CD4-positive, alpha-beta memory T cell (primary cell): ENCODE measurements at regions not wholly inside any gene's neighbourhood (a gene's known extent, or its start where the extent isn't known, plus 50 kb on each side); places are given as distances from the start of the nearest gene placed in this dataset.
"Not testable (repeated sequence)": the region's sequence is repeated elsewhere in the genome, so short reads cannot be mapped to it uniquely, and the experiment has no call there.

Experiments used
- CTCF ChIA-PET: fragments of 350-600 bp; sonication (Branson Sonifier 250); formaldehyde crosslinking; loops from one replicate; lab custom pipeline; 2021; ENCODE audit warnings: inconsistent platforms; ENCODE audit not compliant: partially characterized antibody; lab: Charles Lee
- POLR2A ChIA-PET: fragments of 350-600 bp; sonication (Branson Sonifier 250); formaldehyde crosslinking; loops from one replicate; lab custom pipeline; 2021; ENCODE audit not compliant: partially characterized antibody; lab: Charles Lee
- DNase-seq, 5 donors: peaks; one replicate each; pipeline versions ENCODE4 v3.0.0 to v3.0.0-alpha.2; 2020 to 2022; ENCODE audit warnings: mixed read lengths in 1 of 5
- H3K27ac ChIP-seq: one replicate; pipeline ENCODE4 v1.7.0; 2013; ENCODE audit warnings: low read depth, low read length
- H3K27me3 ChIP-seq: 2 replicates; pipeline ENCODE4 v1.7.0; 2013; ENCODE audit warnings: mild to moderate bottlenecking, low read length, moderate library complexity; ENCODE audit not compliant: insufficient read depth
- H3K36me3 ChIP-seq: 2 replicates; pipeline ENCODE4 v1.7.0; 2013; ENCODE audit warnings: mild to moderate bottlenecking, low read length, moderate library complexity; ENCODE audit not compliant: insufficient read depth
- H3K4me1 ChIP-seq: 2 replicates; pipeline ENCODE4 v1.7.0; 2013; ENCODE audit warnings: mild to moderate bottlenecking, low read length, moderate library complexity; ENCODE audit not compliant: insufficient read depth
- H3K4me3 ChIP-seq, 2 donors: one replicate each; pipeline ENCODE4 v1.7.0; 2013; ENCODE audit warnings: low read length in 2 of 2, mild to moderate bottlenecking in 1 of 2
- H3K9me3 ChIP-seq, 2 donors: one replicate each; pipeline ENCODE4 v1.7.0; 2013; ENCODE audit warnings: low read length in 2 of 2, control low read depth in 1 of 2; ENCODE audit not compliant: control insufficient read depth in 1 of 2
- H3K27ac Mint-ChIP-seq, 7 donors: one replicate each; pipeline ENCODE4 v1.8.0; 2020 to 2021; ENCODE audit warnings: mixed read lengths in 7 of 7, mild to moderate bottlenecking in 6 of 7, inconsistent platforms in 3 of 7, moderate library complexity in 3 of 7
- H3K27me3 Mint-ChIP-seq, 2 donors: one replicate each; pipeline ENCODE4 v1.8.0; 2020 to 2021; ENCODE audit warnings: mixed read lengths in 2 of 2
- H3K36me3 Mint-ChIP-seq, 2 donors: one replicate each; pipeline ENCODE4 v1.8.0; 2020 to 2021; ENCODE audit warnings: mixed read lengths in 2 of 2, inconsistent platforms in 1 of 2, mild to moderate bottlenecking in 1 of 2
- H3K4me1 Mint-ChIP-seq, 4 donors: one replicate each; pipeline ENCODE4 v1.8.0; 2020 to 2021; ENCODE audit warnings: mixed read lengths in 4 of 4, mild to moderate bottlenecking in 1 of 4
- H3K4me3 Mint-ChIP-seq, 8 donors: one replicate each; pipeline ENCODE4 v1.8.0; 2020 to 2021; ENCODE audit warnings: mixed read lengths in 8 of 8, mild to moderate bottlenecking in 7 of 8, moderate library complexity in 6 of 8, inconsistent platforms in 3 of 8
- H3K9me3 Mint-ChIP-seq, 8 donors: one replicate each; pipeline ENCODE4 v1.8.0; 2020 to 2021; ENCODE audit warnings: mixed read lengths in 8 of 8, mild to moderate bottlenecking in 5 of 8, inconsistent platforms in 3 of 8, moderate library complexity in 1 of 8
- intact Hi-C: fragments of 100-400 bp; cut with micrococcal nuclease; formaldehyde crosslinking; loops from one replicate; pipeline ENCODE4 v1.15.1; 2023

DNA sequence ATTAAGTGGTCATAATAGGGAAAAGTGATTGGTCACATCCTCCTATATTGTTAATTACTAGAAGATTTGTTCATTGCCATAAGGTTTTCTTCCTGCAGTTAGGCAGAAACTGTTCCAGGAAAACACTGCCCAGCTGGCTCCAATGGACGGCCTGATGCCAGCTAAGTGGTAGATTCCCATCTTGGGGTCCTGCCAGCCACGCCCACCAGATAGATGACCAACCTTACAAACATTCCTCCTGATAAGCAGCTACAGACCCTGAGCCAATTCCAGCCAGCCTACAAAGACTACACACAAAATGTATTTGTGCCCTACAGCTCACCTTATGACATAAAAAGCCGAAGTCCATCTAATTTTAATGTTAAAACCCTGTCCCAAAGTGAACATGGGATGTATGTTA, 685.9 kb upstream of the USP15 start:
- no peak overlapping the region for H3K27ac Mint-ChIP-seq
- peaks cover 0 to 6% (median 3%) of the 10 kb centered on the region in 8 donors for H3K9me3 Mint-ChIP-seq
- ChIA-PET CTCF (no interaction called here), POLR2A (no interaction called here)
- no peak overlapping the region for H3K4me3 Mint-ChIP-seq
- intact Hi-C loops: no loop called here
- no peaks in the 10 kb centered on the region for H3K4me1 ChIP-seq
- no peak for DNase-seq
- H3K4me3 ChIP-seq: no peak overlapping the region
- no peaks in the 10 kb centered on the region for H3K27me3 ChIP-seq
- no peak overlapping the region for H3K27ac ChIP-seq
- H3K27me3 Mint-ChIP-seq: no peaks in the 10 kb centered on the region
- H3K36me3 ChIP-seq: no peaks in the 10 kb centered on the region
- H3K9me3 ChIP-seq: no peaks in the 10 kb centered on the region
- H3K4me1 Mint-ChIP-seq: no peaks in the 10 kb centered on the region
- no peaks in the 10 kb centered on the region for H3K36me3 Mint-ChIP-seq

DNA sequence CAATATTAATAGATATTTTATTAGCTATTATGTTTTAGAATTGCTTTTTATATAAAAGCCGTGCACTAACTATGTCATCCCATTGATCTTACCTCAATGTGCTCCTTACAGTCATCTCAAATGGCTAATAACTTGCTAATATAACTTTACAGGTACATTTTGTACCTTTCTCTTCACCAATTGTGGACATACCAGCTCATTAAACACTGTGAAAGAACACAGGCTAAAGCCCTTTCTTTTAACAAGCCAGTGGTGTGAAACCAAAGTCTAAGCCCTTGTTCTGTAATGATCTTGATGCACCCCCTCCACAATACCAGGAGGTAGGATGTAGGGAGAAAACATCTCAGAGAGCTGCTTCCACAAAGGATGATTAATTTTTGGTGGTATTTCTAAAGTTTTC, 675.3 kb upstream of the USP15 start:
- ChIA-PET POLR2A (no interaction called here), CTCF (no interaction called here)
- Histone ChIP-seq H3K27me3 (no peaks in the 10 kb centered on the region), H3K4me3 (no peak overlapping the region), H3K9me3 (no peaks in the 10 kb centered on the region), H3K27ac (no peak overlapping the region), H3K4me1 (no peaks in the 10 kb centered on the region), H3K36me3 (no peaks in the 10 kb centered on the region)
- H3K27ac Mint-ChIP-seq: no peak overlapping the region
- intact Hi-C loops: no loop called here
- H3K36me3 Mint-ChIP-seq: peaks cover under 1 to 4% of the 10 kb centered on the region in 2 donors
- H3K4me1 Mint-ChIP-seq: no peaks in the 10 kb centered on the region
- H3K4me3 Mint-ChIP-seq: no peak overlapping the region
- H3K27me3 Mint-ChIP-seq: no peaks in the 10 kb centered on the region
- peaks cover 3 to 26% (median 16%) of the 10 kb centered on the region in 8 donors for H3K9me3 Mint-ChIP-seq
- DNase-seq: no peak

DNA sequence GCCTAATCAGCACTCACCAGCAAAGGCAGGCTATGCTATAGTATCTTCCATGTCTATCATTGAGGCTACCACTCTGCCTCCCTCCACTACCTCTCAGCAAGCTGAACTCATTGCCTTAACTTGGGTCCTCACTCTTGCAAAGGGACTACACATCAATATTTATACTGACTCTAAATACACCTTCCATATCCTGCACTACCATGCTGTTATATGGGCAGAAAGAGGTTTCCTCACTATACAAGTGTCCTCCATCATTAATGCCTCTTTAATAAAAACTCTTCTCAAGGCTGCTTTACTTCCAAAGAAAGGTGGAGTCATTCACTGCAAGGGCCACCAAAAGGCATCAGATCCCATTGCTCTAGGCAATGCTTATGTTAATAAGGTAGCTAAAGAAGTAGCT, 669.3 kb upstream of the USP15 start:
- H3K27me3 Mint-ChIP-seq, H3K27ac ChIP-seq, H3K4me3 ChIP-seq, H3K27ac Mint-ChIP-seq, H3K4me1 Mint-ChIP-seq, intact Hi-C loops, H3K9me3 ChIP-seq, H3K4me1 ChIP-seq, H3K36me3 ChIP-seq, POLR2A ChIA-PET, CTCF ChIA-PET, H3K4me3 Mint-ChIP-seq, H3K36me3 Mint-ChIP-seq, DNase-seq, H3K27me3 ChIP-seq: not testable (repeated sequence)
- peaks cover 14 to 57% (median 44%) of the 10 kb centered on the region in 8 donors for H3K9me3 Mint-ChIP-seq

DNA sequence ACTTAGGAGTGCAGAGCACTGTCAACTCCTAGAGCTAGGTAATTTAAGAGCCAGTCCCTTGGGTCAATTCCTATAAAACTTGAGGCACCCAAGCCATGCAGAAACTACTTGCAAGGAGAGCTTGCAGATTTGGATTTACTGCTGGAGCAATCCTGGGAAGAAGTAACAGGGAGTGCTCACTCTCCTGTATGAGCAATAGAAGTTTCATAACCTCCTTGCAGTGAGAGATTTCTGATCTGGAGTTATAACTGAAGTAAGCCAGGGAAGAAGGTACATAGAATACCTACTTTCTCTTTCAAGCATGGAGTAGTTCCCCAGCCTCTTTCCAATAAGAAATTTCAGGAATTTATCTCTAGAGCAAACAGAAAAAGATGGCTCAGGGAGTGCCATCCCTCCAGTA, 650.1 kb upstream of the USP15 start:
- DNase-seq: no peak
- Mint-ChIP-seq H3K27ac (no peak overlapping the region), H3K9me3 (peaks cover 0 to 6% (median 2%) of the 10 kb centered on the region in 8 donors), H3K4me1 (no peaks in the 10 kb centered on the region), H3K4me3 (no peak overlapping the region), H3K27me3 (no peaks in the 10 kb centered on the region), H3K36me3 (no peaks in the 10 kb centered on the region)
- H3K36me3 ChIP-seq: no peaks in the 10 kb centered on the region
- H3K4me1 ChIP-seq: no peaks in the 10 kb centered on the region
- no peaks in the 10 kb centered on the region for H3K9me3 ChIP-seq
- ChIA-PET CTCF (no interaction called here), POLR2A (no interaction called here)
- H3K27me3 ChIP-seq: no peaks in the 10 kb centered on the region
- intact Hi-C loops: no loop called here
- no peak overlapping the region for H3K4me3 ChIP-seq
- no peak overlapping the region for H3K27ac ChIP-seq

DNA sequence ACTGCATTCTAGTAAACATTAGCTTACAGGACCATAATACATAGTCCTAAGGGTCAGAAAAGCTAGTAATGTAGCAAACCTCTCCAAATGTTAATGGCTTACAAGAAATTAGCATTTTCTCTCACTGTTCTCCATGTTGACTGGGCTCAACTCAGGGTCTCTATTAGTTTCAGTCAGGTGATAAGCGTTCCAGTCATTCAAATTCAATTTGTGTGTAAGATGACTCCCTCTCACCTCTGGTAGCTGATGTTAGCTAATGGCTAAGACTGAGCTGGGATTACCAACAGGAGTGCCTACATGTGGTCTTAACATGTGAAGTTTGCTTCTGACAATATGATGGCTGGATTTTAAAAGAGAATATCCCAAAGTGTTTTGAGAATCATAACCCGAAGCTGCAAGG, 630.5 kb upstream of the USP15 start:
- no peak overlapping the region for H3K4me3 ChIP-seq
- H3K36me3 ChIP-seq: no peaks in the 10 kb centered on the region
- H3K9me3 ChIP-seq: no peaks in the 10 kb centered on the region
- no peaks in the 10 kb centered on the region for H3K36me3 Mint-ChIP-seq
- H3K4me1 ChIP-seq: no peaks in the 10 kb centered on the region
- no peaks in the 10 kb centered on the region for H3K27me3 ChIP-seq
- H3K9me3 Mint-ChIP-seq: peaks cover 0 to 4% (median 2%) of the 10 kb centered on the region in 8 donors
- DNase-seq: peak in 1 of 5 donors; percentile 26
- H3K27ac ChIP-seq: no peak overlapping the region
- no peaks in the 10 kb centered on the region for H3K4me1 Mint-ChIP-seq
- H3K27me3 Mint-ChIP-seq: no peaks in the 10 kb centered on the region
- CTCF ChIA-PET: no interaction called here
- intact Hi-C loops: no loop called here
- H3K27ac Mint-ChIP-seq: no peak overlapping the region
- POLR2A ChIA-PET: no interaction called here
- H3K4me3 Mint-ChIP-seq: no peak overlapping the region

DNA sequence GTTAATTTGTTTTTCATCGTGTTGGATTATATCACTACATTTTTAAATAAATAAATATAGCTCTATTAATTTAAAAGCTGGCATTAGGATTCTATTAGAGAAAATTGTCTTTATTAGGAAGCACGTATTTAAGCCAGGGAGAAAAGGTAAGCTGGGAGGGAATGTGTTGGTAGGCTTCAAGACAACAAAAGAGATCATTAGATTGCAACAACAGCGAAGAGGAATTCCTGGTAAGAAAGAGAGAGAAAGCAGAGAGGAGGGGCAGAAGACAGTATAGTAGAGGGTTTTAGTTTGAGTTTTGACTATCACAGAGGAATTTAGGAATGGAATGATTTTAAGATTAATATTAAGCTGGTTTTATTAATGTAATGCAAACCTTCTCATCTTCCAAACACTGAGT, 613.6 kb upstream of the USP15 start:
- Histone ChIP-seq H3K27ac (no peak overlapping the region), H3K27me3 (no peaks in the 10 kb centered on the region), H3K36me3 (no peaks in the 10 kb centered on the region), H3K4me3 (no peak overlapping the region), H3K9me3 (no peaks in the 10 kb centered on the region), H3K4me1 (no peaks in the 10 kb centered on the region)
- DNase-seq: no peak
- intact Hi-C loops: no loop called here
- Mint-ChIP-seq H3K9me3 (peaks cover 0 to 5% (median 0%) of the 10 kb centered on the region in 8 donors), H3K4me3 (no peak overlapping the region), H3K4me1 (no peaks in the 10 kb centered on the region), H3K36me3 (no peaks in the 10 kb centered on the region), H3K27ac (no peak overlapping the region), H3K27me3 (no peaks in the 10 kb centered on the region)
- POLR2A ChIA-PET: no interaction called here
- CTCF ChIA-PET: no interaction called here

DNA sequence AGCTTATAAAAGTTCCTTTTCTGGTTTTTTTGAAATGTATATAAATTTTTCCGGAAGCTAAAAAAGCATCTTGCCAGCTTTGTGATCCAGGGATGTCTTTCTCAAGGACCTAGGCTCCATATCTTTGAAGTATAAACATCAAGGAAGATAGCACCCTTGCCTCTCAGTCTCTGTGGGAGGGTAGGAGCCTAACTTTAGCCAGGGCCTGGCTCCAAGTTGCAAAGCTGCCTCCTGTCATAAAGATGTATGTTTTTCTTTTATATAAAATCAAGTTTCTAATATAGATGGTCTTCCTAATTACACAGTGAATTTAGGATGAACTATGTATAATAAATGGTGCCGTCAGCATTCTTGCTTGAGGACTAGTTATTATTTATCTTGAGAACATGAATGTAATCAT, 612.6 kb upstream of the USP15 start:
- Mint-ChIP-seq H3K9me3 (peaks cover 0 to 5% (median 0%) of the 10 kb centered on the region in 8 donors), H3K27ac (no peak overlapping the region), H3K4me1 (no peaks in the 10 kb centered on the region), H3K36me3 (no peaks in the 10 kb centered on the region), H3K4me3 (no peak overlapping the region), H3K27me3 (no peaks in the 10 kb centered on the region)
- Histone ChIP-seq H3K27ac (no peak overlapping the region), H3K27me3 (no peaks in the 10 kb centered on the region), H3K4me3 (no peak overlapping the region), H3K36me3 (no peaks in the 10 kb centered on the region), H3K9me3 (no peaks in the 10 kb centered on the region), H3K4me1 (no peaks in the 10 kb centered on the region)
- intact Hi-C loops: no loop called here
- ChIA-PET POLR2A (no interaction called here), CTCF (no interaction called here)
- DNase-seq: no peak

DNA sequence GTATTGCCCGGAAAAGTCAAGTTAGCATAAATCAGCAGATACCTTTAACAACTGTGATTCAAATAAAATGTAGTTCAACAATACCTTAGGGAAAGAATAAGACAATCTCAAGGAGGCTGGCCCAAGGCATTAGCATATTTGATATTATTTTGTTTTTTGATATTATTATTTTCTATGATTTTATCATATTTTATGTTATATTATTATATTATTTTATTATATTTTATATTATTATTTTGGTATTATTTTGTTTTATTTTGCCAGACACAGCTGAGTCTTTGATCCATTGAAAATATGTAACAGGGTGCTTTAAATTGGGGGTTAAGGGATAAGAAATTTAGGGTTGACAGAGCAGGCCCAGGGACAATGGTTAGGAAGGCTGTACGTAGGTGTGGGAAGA, 607.9 kb upstream of the USP15 start:
- POLR2A ChIA-PET: no interaction called here

More for the DNA sequence above, 607.9 kb upstream of the USP15 start:
- H3K4me1 ChIP-seq: no peaks in the 10 kb centered on the region
- H3K36me3 ChIP-seq: no peaks in the 10 kb centered on the region
- H3K9me3 Mint-ChIP-seq: peaks cover 0 to 2% (median 0%) of the 10 kb centered on the region in 8 donors
- H3K4me1 Mint-ChIP-seq: no peaks in the 10 kb centered on the region
- no peak overlapping the region for H3K4me3 ChIP-seq
- no peak for DNase-seq
- H3K4me3 Mint-ChIP-seq: no peak overlapping the region
- H3K27ac Mint-ChIP-seq: no peak overlapping the region
- no peaks in the 10 kb centered on the region for H3K27me3 Mint-ChIP-seq
- H3K27me3 ChIP-seq: no peaks in the 10 kb centered on the region
- intact Hi-C loops: loop anchor here (10.0 kb wide), 1 partner anchor 353 kb away; no protein-coding TSS in a partner anchor
- no peaks in the 10 kb centered on the region for H3K36me3 Mint-ChIP-seq
- CTCF ChIA-PET: no interaction called here
- no peaks in the 10 kb centered on the region for H3K9me3 ChIP-seq
- H3K27ac ChIP-seq: no peak overlapping the region
